ENCODE measurements at regions not wholly inside any gene's neighbourhood (a gene's known extent, or its start where the extent isn't known, plus 50 kb on each side); places are given as distances from the start of the nearest gene placed in this dataset.

GRCh38 chr13:77832339-77833100 lies 86.1 kb downstream of the EDNRB start (continued):
- TF ChIP-seq, protein P1, sequence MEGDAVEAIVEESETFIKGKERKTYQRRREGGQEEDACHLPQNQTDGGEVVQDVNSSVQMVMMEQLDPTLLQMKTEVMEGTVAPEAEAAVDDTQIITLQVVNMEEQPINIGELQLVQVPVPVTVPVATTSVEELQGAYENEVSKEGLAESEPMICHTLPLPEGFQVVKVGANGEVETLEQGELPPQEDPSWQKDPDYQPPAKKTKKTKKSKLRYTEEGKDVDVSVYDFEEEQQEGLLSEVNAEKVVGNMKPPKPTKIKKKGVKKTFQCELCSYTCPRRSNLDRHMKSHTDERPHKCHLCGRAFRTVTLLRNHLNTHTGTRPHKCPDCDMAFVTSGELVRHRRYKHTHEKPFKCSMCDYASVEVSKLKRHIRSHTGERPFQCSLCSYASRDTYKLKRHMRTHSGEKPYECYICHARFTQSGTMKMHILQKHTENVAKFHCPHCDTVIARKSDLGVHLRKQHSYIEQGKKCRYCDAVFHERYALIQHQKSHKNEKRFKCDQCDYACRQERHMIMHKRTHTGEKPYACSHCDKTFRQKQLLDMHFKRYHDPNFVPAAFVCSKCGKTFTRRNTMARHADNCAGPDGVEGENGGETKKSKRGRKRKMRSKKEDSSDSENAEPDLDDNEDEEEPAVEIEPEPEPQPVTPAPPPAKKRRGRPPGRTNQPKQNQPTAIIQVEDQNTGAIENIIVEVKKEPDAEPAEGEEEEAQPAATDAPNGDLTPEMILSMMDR (conservative IDR thresholded peaks at IDR 0.05; ENCODE audit: low read depth in 2 of 2) = no peak

DNA sequence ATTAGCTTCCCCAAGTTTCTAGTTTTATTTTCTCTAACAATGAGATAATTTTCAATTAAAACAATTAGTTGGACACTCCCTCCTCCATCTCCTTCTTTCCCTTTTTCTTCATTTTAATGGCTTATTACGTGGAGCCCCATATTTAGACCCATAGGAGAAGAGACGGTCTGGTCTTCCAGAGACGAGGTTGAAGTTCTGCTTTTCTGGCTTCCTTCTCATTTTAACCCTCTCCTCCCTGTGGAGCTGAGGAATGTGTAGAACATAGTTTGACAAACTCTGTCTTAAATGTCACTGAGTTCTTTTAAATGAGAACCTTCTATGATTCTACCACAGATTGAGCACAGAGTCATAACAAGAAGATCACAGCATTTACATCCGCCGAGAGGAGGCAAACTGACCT lies 86.8 kb downstream of the EDNRB start:
- Mint-ChIP-seq H3K4me1 (peaks cover 6% of the 10 kb centered on the region; the same call in 2 of the 3 replicates), H3K9me3 (no peaks in the 10 kb centered on the region), H3K27ac (no peak overlapping the region), H3K36me3 (ENCODE audit: low read depth) (peaks cover 4% of the 10 kb centered on the region; the same call in 2 of the 3 replicates), H3K4me3 (no peak overlapping the region), H3K27me3 (ENCODE audit: insufficient read depth, low read depth, poor library complexity) (no peaks in the 10 kb centered on the region)
- H3K4me1 ChIP-seq (ENCODE audit: insufficient read depth) = no peaks in the 10 kb centered on the region
- H3K27me3 ChIP-seq (ENCODE audit: insufficient read depth) = no peaks in the 10 kb centered on the region
- no peak overlapping the region for H2AFZ ChIP-seq
- H3F3A ChIP-seq (replicated peaks; ENCODE audit: low read depth) = no peaks in the 10 kb centered on the region
- no peaks in the 10 kb centered on the region for H3K79me2 ChIP-seq (replicated peaks; ENCODE audit: insufficient read depth)
- H3K9me2 ChIP-seq (ENCODE audit: insufficient read depth) = peaks cover 4% of the 10 kb centered on the region; the same call in 1 of the 2 replicates
- H3K4me2 ChIP-seq = no peak overlapping the region
- no peak overlapping the region for H3K4me3 ChIP-seq
- no peak overlapping the region for H3K27ac ChIP-seq (ENCODE audit: low read depth)
- H3K36me3 ChIP-seq (ENCODE audit: insufficient read depth) = no peaks in the 10 kb centered on the region
- no peak for DNase-seq (ENCODE audit: low spot score)
- no peaks in the 10 kb centered on the region for H4K20me1 ChIP-seq (replicated peaks; ENCODE audit: insufficient read depth)
- ATAC-seq = no peak
- TF ChIP-seq POLR2AphosphoS5 (IDR thresholded peaks at IDR 0.05; ENCODE audit: low read depth) = no peak
- TF ChIP-seq, protein P2, sequence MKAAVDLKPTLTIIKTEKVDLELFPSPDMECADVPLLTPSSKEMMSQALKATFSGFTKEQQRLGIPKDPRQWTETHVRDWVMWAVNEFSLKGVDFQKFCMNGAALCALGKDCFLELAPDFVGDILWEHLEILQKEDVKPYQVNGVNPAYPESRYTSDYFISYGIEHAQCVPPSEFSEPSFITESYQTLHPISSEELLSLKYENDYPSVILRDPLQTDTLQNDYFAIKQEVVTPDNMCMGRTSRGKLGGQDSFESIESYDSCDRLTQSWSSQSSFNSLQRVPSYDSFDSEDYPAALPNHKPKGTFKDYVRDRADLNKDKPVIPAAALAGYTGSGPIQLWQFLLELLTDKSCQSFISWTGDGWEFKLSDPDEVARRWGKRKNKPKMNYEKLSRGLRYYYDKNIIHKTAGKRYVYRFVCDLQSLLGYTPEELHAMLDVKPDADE (IDR thresholded peaks at IDR 0.05) = no peak
- TF ChIP-seq CREB1 (CRISPR knock-in tag; IDR thresholded peaks at IDR 0.05; ENCODE audit: low read depth) = no peak
- no peak for TF ChIP-seq NANOG (IDR thresholded peaks at IDR 0.05; ENCODE audit: borderline replicate concordance)
- TF ChIP-seq REST (IDR thresholded peaks at IDR 0.05; ENCODE audit: unreplicated experiment) = no peak
- no peak for TF ChIP-seq ZNF114 (CRISPR knock-in tag; IDR thresholded peaks at IDR 0.05)
- TF ChIP-seq, protein P1 (conservative IDR thresholded peaks at IDR 0.05; ENCODE audit: low read depth in 2 of 2) = no peak
- TF ChIP-seq ZNF462 (CRISPR knock-in tag; IDR thresholded peaks at IDR 0.05) = no peak
- no peak for TF ChIP-seq ZNF331 (CRISPR knock-in tag; IDR thresholded peaks at IDR 0.05; ENCODE audit: low read depth)
